Esophagus squamous epithelium (tissue), 4 donors: ENCODE measurements at regions not wholly inside any gene's neighbourhood (a gene's known extent, or its start where the extent isn't known, plus 50 kb on each side); places are given as distances from the start of the nearest gene placed in this dataset.

Source experiments
- POLR2A ChIP-seq, 4 donors: fragments of 450-650 bp; IDR thresholded peaks; one replicate each; pipeline ENCODE4 v1.6.1; 2017; ENCODE audit warnings: antibody characterized with exemption in 4 of 4, mild to moderate bottlenecking in 4 of 4, moderate library complexity in 3 of 4
- TF ChIP-seq, protein P1 (sequence below), 6 experiments: fragments of 450-650 bp in 4 of 6; fragments of 200-600 bp in 2 of 6; sonication (generic) in 2 of 6; IDR thresholded peaks; one replicate each; pipeline ENCODE4 v1.5.1; 2016 to 2019; ENCODE audit warnings: antibody characterized with exemption in 6 of 6, mild to moderate bottlenecking in 4 of 6, moderate library complexity in 4 of 6

- TF ChIP-seq, protein P1, sequence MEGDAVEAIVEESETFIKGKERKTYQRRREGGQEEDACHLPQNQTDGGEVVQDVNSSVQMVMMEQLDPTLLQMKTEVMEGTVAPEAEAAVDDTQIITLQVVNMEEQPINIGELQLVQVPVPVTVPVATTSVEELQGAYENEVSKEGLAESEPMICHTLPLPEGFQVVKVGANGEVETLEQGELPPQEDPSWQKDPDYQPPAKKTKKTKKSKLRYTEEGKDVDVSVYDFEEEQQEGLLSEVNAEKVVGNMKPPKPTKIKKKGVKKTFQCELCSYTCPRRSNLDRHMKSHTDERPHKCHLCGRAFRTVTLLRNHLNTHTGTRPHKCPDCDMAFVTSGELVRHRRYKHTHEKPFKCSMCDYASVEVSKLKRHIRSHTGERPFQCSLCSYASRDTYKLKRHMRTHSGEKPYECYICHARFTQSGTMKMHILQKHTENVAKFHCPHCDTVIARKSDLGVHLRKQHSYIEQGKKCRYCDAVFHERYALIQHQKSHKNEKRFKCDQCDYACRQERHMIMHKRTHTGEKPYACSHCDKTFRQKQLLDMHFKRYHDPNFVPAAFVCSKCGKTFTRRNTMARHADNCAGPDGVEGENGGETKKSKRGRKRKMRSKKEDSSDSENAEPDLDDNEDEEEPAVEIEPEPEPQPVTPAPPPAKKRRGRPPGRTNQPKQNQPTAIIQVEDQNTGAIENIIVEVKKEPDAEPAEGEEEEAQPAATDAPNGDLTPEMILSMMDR (IDR thresholded peaks at IDR 0.05): no peak
- no peak for TF ChIP-seq POLR2A (IDR thresholded peaks at IDR 0.05)
Observed at GRCh38 chr10:124323806-124324205, 94.9 kb downstream of the OAT start.
